Left kidney (tissue), 1 donor: ENCODE measurements at regions not wholly inside any gene's neighbourhood (a gene's known extent, or its start where the extent isn't known, plus 50 kb on each side); places are given as distances from the start of the nearest gene placed in this dataset.

Experiments used
- DNase-seq: peaks from one replicate; pipeline ENCODE4 v3.0.0-alpha.2; 2013

GRCh38 chr12:66964629-66965028, 285.8 kb upstream of the GRIP1 start:
- no peak for DNase-seq

GRCh38 chr12:66965621-66966020, 286.7 kb upstream of the GRIP1 start:
- no peak for DNase-seq

GRCh38 chr12:66971816-66972215, 292.9 kb upstream of the GRIP1 start:
- no peak for DNase-seq

GRCh38 chr12:66976526-66976925, 292.6 kb upstream of the CAND1 start:
- no peak for DNase-seq

DNA sequence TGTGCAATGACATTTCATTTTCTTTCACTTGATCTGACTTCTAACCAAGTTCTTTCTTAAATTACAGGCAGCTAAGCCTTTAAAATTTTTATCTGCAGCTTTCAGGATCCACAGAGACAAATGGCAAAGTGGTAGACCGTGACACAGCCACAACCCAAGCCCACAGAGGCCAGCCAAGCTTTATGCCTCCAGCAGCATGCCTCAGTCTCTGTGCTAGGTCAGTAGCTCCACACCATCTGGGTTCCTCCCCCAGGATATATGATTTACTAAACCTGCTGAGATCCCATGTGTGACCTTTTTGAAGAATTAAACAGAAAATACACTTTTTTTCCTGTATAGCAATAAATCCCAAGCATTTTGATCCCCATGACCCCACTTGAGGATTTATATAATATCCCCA, 290.4 kb upstream of the CAND1 start:
- DNase-seq: no peak

DNA sequence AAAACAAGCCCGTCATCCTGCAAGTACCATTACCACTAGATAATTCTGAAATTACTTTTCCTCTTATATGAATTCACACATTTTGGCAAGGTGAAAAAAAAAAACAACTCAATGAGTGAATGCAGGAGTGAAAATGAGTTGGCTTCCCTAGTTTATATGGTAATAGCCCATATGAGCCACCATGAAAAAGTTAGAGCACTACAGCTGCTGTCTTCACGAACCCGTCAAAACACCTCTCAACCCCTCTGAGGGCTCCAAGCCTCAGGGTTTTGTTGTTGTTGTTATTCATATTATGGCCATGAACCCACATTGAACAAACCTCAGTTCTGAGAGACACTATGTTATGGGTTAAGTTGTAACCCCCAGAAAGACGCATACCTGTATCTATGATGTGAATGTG, 289.9 kb upstream of the CAND1 start:
- DNase-seq: no peak

DNA sequence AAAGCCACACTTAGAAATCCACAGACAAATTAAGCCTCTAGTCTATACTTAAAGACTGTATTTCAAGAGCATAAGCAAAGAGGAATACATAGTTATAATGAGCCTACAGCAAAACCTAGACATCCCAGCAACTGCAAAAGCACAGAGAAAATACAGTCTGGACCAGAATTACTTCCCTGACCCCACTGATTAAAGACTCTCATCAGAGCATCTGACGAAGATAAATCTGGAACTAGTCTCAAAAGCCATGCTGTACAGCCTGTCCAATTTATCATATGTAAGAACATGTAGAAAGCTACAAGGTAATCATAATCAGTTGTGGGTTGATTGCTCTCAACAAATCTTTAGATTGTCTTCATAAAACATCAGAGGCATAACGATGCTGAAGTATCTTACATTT, 285.1 kb upstream of the CAND1 start:
- DNase-seq: no peak

DNA sequence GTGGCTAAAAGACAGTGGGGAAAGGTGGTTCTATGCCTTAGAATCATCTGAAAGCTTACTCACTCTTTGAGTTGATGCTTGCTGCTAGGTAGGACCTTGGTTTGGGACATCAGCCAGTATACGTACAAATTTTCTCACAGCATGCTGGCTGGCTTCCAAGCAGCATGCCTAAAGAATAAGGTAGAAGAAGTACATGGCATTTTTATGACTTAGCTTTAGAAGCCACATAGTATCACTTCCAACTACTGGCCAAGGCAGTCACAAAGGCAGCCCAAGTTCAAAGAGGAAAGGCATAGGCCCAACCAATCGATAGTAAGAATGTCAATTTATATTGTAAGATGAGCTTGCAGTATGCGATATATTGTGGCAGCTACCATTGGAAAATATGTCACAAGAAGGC, 284.2 kb upstream of the CAND1 start:
- peak; percentile 36 for DNase-seq

GRCh38 chr12:66999141-66999540, 270.0 kb upstream of the CAND1 start:
- no peak for DNase-seq

GRCh38 chr12:67001251-67001650, 267.9 kb upstream of the CAND1 start:
- DNase-seq: no peak

- no peak for DNase-seq
Observed at GRCh38 chr12:67002720-67003119, 266.4 kb upstream of the CAND1 start.

- DNase-seq: no peak
Observed at GRCh38 chr12:67006610-67007009, 262.5 kb upstream of the CAND1 start.

DNA sequence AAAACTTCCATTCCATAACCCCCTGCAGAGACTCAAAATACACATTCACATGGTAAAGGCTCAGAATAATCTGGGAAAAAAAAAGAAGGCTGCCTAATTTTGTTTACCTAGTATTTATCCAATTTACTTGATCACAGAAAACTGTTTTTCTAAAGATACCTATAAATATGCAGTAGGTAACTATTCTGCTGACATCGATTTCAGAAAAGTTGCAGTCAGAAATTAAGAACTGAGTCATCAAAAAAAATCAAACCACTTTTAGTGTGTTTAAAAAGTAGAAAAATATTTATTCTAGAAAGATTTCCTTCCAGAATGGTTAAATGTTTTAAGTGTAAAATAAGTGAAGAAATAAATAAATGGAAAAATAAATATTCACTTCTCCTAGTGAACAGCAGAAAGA, 254.5 kb upstream of the CAND1 start:
- DNase-seq: no peak

DNA sequence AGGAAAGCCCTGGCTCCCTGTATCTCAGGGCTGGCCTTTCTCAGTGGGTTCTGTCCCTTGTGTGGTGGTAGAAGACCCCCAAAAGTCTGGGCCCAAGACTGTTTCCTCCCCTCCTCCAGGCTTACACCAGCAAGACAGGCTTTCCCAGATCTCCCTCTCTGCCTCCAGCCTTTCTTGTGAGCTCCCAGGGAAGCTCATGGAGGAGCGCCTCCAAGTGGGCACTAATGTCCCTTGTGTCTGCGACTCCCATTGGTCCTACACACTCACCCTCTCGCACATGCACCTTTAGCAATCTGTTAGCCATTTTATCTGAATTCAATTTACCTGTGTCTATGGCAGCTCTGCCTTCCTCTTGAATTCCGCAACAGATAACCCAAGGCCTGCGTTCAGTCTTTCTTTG, 251.1 kb upstream of the CAND1 start:
- no peak for DNase-seq

GRCh38 chr12:67019070-67019469, 250.1 kb upstream of the CAND1 start:
- no peak for DNase-seq

DNA sequence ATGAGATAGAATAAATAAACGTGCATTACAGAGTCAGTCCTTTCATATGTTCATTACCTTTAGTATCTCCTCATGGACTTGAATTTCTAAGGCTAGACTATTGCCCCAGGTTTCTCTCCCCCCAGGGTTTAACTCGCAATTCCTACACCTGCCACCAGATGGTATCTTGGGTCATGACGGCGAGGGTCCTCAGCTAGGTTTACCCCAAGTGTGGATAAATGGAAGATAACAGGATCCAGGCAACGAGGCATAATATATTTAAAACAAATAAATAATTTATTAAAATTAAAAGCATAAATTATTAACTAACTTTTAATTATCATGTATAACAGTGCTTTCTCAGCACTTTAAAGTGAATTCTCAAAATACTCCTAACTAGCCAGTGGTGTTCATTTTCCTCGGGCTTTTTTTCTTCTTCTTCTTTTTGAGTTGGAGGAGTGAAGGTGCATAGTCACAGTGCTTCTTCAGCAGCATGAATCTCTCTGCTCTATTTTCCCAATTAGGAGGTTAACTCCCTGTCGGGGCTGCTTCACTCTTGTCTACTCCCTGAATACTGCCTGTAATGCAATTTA, 243.5 kb upstream of the CAND1 start:
- DNase-seq: peak; percentile 36

- no peak for DNase-seq
Observed at GRCh38 chr12:67026487-67027246, 242.5 kb upstream of the CAND1 start.

DNA sequence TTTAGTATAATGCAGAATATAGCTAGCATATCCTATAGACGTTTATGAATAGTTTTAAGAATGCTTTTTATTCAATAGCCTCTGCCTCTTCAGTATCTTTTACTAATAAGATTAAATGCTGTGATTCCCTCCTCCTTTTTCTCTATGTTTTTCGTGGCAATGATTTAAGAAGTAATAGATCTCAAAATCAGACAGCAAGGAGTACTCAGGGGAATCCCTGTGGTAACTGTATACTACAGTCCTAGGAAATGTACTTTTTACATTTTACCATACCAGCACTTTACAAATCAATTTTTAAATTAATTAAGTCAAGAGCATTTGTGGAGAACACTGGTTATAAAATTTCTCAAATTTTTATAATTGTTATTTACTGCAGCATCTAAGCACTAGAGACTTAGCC, 240.6 kb upstream of the CAND1 start:
- DNase-seq: no peak

GRCh38 chr12:67034110-67034879, 234.9 kb upstream of the CAND1 start:
- DNase-seq: no peak

DNA sequence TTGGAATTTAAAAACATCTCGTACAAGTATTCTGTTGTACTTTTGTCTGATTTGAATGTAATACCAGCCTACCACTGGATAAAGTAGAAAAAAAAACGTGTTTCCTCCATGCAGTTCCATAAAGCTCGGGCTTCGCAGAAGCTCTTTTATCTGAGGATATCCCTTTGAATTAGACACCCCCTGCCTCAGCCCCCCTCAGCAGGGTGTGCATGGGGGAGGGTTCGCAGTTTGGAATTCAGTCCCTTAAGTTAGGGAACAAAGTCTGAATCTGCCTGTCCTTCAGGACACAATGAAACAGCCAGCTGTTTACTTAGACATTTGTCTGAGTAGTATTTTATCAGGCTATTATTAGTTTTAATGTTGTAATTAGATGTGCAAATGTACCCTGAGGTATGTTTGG, 234.0 kb upstream of the CAND1 start:
- no peak for DNase-seq

DNA sequence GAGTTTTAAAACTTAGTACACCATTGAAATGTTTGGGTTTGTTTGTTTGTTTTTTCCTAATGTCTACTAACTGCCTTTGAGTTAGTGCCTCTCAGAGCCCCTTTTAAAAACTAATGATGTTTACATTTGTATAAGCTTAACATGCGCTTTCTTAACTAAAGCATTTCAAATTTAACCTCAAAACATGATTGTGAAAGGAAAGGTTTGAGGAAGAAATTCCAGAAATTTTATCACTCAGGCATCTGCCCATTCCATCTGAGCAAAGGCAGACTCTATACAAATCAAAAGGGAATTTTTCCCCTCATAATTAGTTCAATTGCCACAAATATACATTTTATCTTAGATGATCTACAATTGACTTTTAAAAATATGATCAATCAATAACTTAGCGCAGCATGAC, 230.7 kb upstream of the CAND1 start:
- DNase-seq: no peak

- DNase-seq: peak; percentile 21
Observed at GRCh38 chr12:67039995-67040860, 228.9 kb upstream of the CAND1 start.

DNA sequence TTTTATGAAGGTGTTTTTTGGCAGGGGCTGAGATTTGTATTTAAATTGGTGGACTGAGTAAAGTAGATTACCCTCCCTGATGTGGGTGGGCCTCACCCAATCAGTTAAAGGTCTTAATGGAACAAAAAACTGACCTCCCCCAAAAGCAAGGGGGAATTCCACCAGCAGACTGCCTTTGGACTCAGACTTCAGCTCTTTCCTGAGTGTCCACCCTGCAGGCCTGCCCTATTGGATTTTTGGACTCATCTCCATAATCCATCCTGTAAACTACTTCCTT, 228.4 kb upstream of the CAND1 start:
- no peak for DNase-seq
